ENCODE measurements at regions not wholly inside any gene's neighbourhood (a gene's known extent, or its start where the extent isn't known, plus 50 kb on each side); places are given as distances from the start of the nearest gene placed in this dataset.

DNA sequence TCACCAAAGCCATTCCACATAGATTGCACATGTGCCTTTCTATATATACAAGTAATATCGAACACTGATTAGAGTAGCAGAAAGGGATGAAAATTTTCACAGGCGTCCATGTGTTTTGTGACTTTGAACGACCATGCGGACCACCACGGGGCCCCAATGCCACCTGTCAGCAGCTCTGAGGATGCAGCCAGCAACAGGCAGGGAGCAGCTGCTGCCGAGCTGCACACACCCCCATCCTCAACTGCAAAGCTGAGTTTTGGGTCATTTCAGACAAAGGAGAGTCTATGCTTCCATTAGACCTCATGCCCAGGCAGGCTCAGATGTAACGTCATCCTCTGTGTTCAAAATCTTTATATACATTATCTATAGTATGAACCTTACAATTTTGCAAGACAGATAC, 503.8 kb downstream of the IRX1 start:
- peaks cover 6% of the 10 kb centered on the region for H3K9me3 Mint-ChIP-seq
- no peak overlapping the region for H3K4me3 Mint-ChIP-seq
- ATAC-seq (no peak), DNase-seq (no peak)
- H3K27me3 Mint-ChIP-seq, result no peaks in the 10 kb centered on the region
- H3K4me1 Mint-ChIP-seq, result no peaks in the 10 kb centered on the region
- no peak overlapping the region for H3K27ac Mint-ChIP-seq
- no peaks in the 10 kb centered on the region for H3K36me3 Mint-ChIP-seq (ENCODE audit: low read depth)

DNA sequence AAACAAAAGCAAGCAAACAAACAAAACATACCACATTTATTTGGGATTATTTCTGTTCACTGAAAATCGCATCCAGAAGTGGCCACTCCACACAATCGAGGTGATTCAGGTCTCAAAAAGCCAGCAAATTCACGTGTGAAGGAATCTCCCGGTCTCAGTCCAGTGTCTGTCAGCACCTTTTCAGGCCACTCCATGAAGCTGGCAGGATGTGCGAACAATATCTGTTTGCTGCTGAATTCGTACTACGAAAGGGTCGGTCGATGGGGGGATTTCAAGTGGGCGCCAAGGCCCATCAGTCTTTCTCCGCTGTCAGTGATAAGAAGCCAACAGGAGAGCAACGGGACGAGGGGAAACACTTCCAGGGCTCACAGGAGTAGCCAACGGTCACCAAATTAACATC, 505.1 kb downstream of the IRX1 start:
- Mint-ChIP-seq H3K4me3 (no peak overlapping the region), H3K27me3 (no peaks in the 10 kb centered on the region), H3K4me1 (no peaks in the 10 kb centered on the region), H3K36me3 (ENCODE audit: low read depth) (no peaks in the 10 kb centered on the region), H3K27ac (no peak overlapping the region), H3K9me3 (peaks cover 4% of the 10 kb centered on the region)
- ATAC-seq (no peak), DNase-seq (no peak)

DNA sequence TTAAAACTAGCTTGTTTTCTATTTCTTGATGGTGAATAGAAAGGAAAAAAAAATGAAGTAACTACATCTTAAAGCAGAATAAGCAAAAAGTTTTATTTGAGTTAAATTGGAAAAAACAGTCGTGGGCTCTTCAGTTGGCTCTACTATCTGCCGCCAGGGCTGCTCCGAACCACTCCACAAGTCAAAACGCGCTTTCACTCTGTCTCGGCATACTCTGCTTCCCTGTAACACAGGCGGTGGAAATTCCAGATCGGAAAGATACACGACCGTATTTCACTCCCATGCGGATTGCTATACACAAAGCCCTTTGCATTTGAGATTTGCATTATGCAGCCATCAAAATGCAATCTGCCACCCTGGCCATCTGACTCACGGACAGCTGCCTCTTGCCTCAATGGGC, 505.6 kb downstream of the IRX1 start:
- Mint-ChIP-seq H3K27me3 (no peaks in the 10 kb centered on the region), H3K9me3 (no peaks in the 10 kb centered on the region), H3K4me3 (no peak overlapping the region), H3K27ac (no peak overlapping the region), H3K36me3 (ENCODE audit: low read depth) (no peaks in the 10 kb centered on the region), H3K4me1 (no peaks in the 10 kb centered on the region)
- ATAC-seq, result no peak
- no peak for DNase-seq

DNA sequence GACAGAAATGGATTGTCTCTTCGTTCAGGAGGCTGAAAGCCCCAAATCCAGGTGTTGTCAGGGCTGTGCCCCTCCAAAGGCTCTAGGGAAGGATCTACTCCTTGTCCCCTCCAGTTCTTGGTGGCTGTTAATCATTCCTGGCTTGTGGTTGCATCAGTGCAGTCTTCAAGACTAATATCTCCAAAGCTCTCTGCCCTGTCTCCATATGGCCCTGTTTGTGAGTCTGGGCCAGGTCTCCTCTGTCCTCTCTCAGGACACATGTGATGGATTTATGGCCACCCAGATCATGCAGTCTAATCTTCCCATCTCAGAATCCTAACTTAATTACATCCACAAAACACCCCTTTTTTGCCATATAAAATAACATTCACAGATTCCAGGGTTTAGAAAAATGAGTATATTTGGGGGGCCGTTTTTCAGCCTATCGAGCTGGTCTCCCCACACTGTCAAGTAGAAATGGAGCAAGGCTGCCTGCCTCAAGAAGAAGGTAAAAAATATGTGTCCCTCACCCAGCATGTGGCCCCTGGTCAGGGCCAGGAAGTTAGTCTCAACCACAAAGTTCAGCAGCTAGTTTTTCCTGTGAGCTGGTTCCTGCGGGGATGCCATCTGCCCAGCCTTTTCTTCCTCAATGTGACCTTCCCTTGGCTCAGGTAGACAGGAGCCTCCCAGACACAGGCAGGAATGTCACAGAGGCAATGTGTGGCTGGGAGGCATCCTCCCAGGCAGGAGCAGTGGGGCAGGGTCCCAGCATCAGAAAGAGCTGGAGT, 509.4 kb downstream of the IRX1 start:
- Mint-ChIP-seq H3K27ac (no peak overlapping the region), H3K36me3 (ENCODE audit: low read depth) (no peaks in the 10 kb centered on the region), H3K4me3 (no peak overlapping the region), H3K9me3 (no peaks in the 10 kb centered on the region), H3K27me3 (no peaks in the 10 kb centered on the region), H3K4me1 (no peaks in the 10 kb centered on the region)
- DNase-seq (no peak), ATAC-seq (no peak)

DNA sequence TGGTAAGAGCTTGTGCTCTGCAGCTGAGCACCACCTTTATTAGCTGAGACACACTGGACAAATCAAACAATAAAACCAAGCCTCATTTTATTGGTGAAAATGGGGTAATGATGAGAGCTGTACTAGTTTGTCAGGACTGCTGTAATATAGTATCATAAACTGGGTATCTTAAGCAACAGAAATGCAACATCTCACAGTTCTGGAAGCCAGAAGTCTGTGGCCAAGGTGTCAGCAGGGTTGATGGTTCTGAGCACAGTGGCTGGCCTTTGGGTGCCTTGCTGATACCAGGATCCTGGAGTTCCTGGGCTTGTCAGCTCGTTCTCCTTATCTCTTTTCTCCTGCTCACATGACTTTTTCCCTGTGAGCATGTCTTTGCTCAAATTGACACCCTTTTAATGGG, 513.1 kb downstream of the IRX1 start:
- Mint-ChIP-seq H3K4me3 (no peak overlapping the region), H3K27ac (no peak overlapping the region), H3K27me3 (no peaks in the 10 kb centered on the region), H3K36me3 (ENCODE audit: low read depth) (no peaks in the 10 kb centered on the region), H3K4me1 (no peaks in the 10 kb centered on the region), H3K9me3 (no peaks in the 10 kb centered on the region)
- DNase-seq, result no peak
- ATAC-seq, result no peak

DNA sequence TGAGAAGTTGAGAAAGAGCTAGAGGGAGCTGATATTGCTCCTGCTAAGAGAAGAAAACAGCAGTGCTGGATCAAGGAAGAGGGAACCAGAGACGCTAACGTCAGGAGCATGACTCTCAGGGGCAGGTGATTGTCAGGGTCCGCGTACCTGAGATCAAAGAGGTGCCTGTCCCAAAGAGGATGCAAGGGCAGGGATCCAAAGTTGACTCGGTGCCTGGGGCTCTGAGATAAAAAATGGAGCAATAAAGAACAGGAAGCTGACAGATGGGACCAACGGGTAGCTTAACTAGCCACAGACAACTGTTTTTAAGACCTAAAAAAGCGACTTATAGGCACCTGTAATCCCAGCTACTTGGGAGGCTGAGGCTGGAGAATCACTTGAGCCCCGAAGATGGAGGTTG, 517.8 kb downstream of the IRX1 start:
- H3K36me3 Mint-ChIP-seq (ENCODE audit: low read depth), result no peaks in the 10 kb centered on the region
- H3K4me1 Mint-ChIP-seq, result no peaks in the 10 kb centered on the region
- no peaks in the 10 kb centered on the region for H3K9me3 Mint-ChIP-seq
- DNase-seq (no peak), ATAC-seq (no peak)
- H3K27me3 Mint-ChIP-seq, result no peaks in the 10 kb centered on the region
- no peak overlapping the region for H3K4me3 Mint-ChIP-seq
- H3K27ac Mint-ChIP-seq, result no peak overlapping the region

DNA sequence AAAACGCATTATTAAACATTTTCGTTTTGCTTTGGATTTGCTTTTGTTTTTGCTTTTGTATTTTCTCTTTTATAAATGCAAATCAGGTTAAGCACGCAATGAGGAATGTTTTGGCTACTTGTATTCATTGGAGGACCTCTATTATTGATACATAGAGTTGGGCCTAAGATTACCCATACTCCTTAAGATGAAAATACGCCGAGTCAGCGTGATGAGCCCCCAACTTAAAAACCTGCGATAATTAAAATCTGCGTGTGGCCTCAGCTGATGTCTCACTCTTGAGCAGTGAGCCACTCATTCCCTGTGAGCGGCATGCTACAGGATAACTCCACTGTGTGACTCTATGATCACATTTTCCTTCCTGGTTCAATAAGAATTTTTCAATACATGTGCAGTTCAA, 518.3 kb downstream of the IRX1 start:
- H3K27ac Mint-ChIP-seq, result no peak overlapping the region
- no peaks in the 10 kb centered on the region for H3K9me3 Mint-ChIP-seq
- ATAC-seq, result no peak
- H3K36me3 Mint-ChIP-seq (ENCODE audit: low read depth), result no peaks in the 10 kb centered on the region
- no peak for DNase-seq
- H3K4me1 Mint-ChIP-seq, result no peaks in the 10 kb centered on the region
- H3K27me3 Mint-ChIP-seq, result no peaks in the 10 kb centered on the region
- H3K4me3 Mint-ChIP-seq, result no peak overlapping the region

DNA sequence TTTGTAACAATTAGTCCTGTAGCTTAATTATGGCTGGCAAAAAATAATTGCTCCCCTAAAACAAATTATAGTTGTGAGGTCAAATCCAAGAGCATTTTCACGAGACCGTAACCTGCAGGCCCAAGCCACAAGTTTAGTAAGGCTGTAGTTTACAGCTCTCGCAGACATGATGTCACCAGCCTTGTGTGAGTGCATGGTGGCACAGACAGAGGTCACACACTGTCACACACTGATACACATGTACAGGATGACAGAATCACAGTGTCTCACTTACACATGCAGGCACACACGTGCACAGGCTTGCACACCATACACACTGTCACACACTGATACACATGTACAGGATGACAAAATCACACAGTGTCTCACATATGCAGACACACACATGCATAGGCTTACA, 518.8 kb downstream of the IRX1 start:
- H3K27ac Mint-ChIP-seq, result no peak overlapping the region
- H3K36me3 Mint-ChIP-seq (ENCODE audit: low read depth), result no peaks in the 10 kb centered on the region
- ATAC-seq (no peak), DNase-seq (no peak)
- no peaks in the 10 kb centered on the region for H3K27me3 Mint-ChIP-seq
- H3K9me3 Mint-ChIP-seq, result no peaks in the 10 kb centered on the region
- no peak overlapping the region for H3K4me3 Mint-ChIP-seq
- H3K4me1 Mint-ChIP-seq, result no peaks in the 10 kb centered on the region

DNA sequence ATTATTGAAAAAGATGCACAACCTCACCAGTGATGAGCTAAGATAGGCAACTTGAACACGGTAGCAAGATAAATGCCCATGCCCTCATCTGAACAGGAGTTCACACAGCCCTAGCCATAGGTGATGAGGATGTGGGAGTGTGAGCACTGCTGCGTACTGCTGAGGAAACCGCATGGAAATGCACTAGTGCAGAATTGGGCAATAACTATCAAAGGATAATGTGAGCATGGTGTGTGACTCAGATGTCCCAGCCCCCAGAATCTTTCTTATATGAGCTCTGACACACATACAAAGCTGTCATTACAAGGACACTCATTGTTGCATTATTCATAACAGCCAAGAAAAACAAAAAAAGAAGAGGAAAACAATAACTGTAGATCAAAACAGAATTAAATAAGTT, 521.2 kb downstream of the IRX1 start:
- DNase-seq, result no peak
- H3K4me3 Mint-ChIP-seq, result no peak overlapping the region

DNA sequence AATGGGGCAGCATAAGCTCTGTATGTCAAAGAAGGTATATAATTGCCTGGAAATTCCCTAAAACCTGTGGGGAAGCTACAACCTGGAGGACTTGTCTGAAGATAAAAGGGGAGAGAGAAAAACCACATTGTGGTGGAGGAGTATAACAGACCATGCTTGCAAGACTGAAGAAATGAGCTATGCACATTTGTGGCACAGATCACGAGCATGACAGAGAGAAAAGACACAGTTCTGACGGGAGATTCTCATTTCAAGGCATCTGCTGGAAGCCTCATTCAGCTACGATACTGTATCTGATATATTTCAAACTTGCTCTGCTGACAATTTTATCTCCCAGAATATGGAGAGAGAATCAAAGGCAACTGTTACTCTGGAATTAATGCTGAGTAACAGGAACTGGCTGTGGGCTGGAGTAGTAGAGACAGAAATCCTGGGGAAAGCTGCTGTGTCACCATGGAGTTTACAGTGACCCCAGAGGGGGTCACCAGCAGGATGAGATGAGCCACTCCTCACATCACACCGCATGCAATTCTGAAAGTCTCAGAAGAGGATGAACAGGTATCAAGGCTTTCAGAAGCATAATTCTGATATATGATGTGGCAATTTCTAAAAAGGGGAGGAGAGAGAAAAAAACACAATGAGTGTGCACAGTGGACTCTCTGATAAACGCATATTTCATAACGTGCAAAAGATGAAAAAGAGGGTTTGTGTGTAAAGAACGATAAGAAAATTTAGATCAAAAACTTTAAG, 528.8 kb downstream of the IRX1 start:
- Mint-ChIP-seq H3K27ac (no peak overlapping the region), H3K27me3 (no peaks in the 10 kb centered on the region), H3K4me1 (no peaks in the 10 kb centered on the region)

More for the DNA sequence above, 521.2 kb downstream of the IRX1 start:
- peaks cover 7% of the 10 kb centered on the region for H3K9me3 Mint-ChIP-seq
- H3K36me3 Mint-ChIP-seq (ENCODE audit: low read depth), result no peaks in the 10 kb centered on the region
- H3K27ac Mint-ChIP-seq, result no peak overlapping the region
- H3K27me3 Mint-ChIP-seq, result no peaks in the 10 kb centered on the region
- no peaks in the 10 kb centered on the region for H3K4me1 Mint-ChIP-seq
- no peak for ATAC-seq

DNA sequence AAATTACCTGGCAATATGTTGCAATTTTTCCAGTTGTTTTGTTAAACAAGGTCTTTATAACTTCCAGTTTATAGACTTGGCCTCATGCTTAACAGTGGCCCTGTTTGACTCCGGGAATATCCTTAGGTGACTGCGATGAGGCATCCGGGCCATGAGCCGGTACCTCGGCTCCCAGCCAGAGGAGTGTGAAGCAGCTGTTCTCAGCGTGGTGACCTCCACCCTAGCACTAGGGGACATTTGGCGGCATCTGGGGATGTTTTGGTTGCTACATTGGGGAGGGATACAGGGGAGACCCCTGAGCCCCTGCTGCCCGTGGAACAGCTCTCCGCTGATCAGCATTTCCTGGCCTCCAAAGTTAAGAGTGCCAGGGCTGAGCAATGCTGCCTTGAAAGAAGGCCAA, 533.4 kb downstream of the IRX1 start:
- no peak overlapping the region for H3K27ac Mint-ChIP-seq
- DNase-seq, result no peak
- H3K27me3 Mint-ChIP-seq, result no peaks in the 10 kb centered on the region
- H3K4me1 Mint-ChIP-seq, result no peaks in the 10 kb centered on the region
- no peak overlapping the region for H3K4me3 Mint-ChIP-seq
- no peaks in the 10 kb centered on the region for H3K36me3 Mint-ChIP-seq (ENCODE audit: low read depth)
- H3K9me3 Mint-ChIP-seq, result peaks cover 5% of the 10 kb centered on the region
- ATAC-seq, result no peak

More for the DNA sequence above, 528.8 kb downstream of the IRX1 start:
- H3K36me3 Mint-ChIP-seq (ENCODE audit: low read depth), result no peaks in the 10 kb centered on the region
- DNase-seq (no peak), ATAC-seq (no peak)
- no peak overlapping the region for H3K4me3 Mint-ChIP-seq
- H3K9me3 Mint-ChIP-seq, result peaks cover 12% of the 10 kb centered on the region

DNA sequence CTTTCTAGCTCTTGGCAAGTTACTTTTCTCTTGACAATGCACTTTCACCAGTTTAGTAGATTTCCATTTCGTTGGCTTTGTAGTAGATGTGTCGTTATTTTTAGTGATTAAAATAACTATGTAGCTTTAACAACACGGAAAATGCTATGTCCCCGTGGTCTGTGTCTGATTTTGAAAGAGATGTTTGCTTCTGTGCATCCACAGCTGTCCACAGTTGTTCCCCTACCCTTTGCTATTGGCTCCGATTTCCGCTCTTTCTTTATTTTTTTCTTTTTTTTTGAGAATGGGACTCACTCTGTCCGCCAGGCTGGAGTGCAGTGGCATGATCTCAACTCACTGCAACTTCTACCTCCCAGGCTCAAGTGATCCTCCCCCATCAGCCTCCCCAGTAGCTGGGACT, 533.9 kb downstream of the IRX1 start:
- Mint-ChIP-seq H3K4me1 (no peaks in the 10 kb centered on the region), H3K4me3 (no peak overlapping the region), H3K27me3 (no peaks in the 10 kb centered on the region), H3K27ac (no peak overlapping the region), H3K36me3 (ENCODE audit: low read depth) (no peaks in the 10 kb centered on the region), H3K9me3 (peaks cover 5% of the 10 kb centered on the region)
- DNase-seq (no peak), ATAC-seq (no peak)

DNA sequence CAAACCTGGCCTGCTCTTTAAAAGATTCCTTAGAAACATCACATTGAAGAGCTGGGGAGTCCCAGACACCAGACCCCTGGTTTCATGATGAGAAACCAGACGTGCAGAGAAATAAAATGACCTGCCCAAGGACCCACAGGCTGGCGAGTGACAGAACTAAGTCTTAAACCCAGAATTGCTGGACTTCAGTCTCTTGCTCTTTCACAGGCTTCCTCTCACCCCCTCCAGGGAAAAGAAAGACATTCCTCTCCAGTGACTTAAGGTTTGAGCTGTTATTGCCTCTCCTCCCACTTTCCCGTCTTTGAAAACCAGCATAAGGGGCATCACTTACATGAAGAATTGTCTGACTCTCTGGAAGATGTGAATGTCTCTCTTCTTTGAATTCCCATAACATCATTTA, 535.2 kb downstream of the IRX1 start:
- H3K27me3 Mint-ChIP-seq, result no peaks in the 10 kb centered on the region
- no peak overlapping the region for H3K4me3 Mint-ChIP-seq
- H3K4me1 Mint-ChIP-seq, result no peaks in the 10 kb centered on the region
- DNase-seq, result no peak
- ATAC-seq, result no peak
- H3K27ac Mint-ChIP-seq, result no peak overlapping the region
- no peaks in the 10 kb centered on the region for H3K9me3 Mint-ChIP-seq
- no peaks in the 10 kb centered on the region for H3K36me3 Mint-ChIP-seq (ENCODE audit: low read depth)

DNA sequence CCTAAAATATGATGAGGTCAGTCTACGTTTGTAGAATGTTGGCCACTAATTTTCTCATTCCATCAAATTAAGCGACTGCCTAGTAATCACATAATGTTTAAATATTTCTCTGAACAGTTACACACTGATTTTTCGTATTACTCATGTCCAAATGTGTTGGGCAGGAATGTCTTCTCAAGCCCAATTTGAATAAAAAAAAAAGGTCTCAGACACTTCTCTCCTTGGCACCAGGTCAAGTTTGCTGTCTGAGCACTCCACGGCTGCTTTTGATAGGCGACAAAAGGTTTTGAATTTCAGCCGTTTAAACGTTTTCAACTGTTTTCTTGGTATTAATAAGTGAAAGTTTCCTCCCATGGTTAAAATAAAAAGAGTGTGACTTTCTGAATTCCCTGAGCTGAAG, 542.1 kb downstream of the IRX1 start:
- no peaks in the 10 kb centered on the region for H3K4me1 Mint-ChIP-seq
- ATAC-seq (no peak), DNase-seq (no peak)
- H3K36me3 Mint-ChIP-seq (ENCODE audit: low read depth), result no peaks in the 10 kb centered on the region
- H3K9me3 Mint-ChIP-seq, result no peaks in the 10 kb centered on the region
- H3K27ac Mint-ChIP-seq, result no peak overlapping the region
- H3K4me3 Mint-ChIP-seq, result no peak overlapping the region
- no peaks in the 10 kb centered on the region for H3K27me3 Mint-ChIP-seq

DNA sequence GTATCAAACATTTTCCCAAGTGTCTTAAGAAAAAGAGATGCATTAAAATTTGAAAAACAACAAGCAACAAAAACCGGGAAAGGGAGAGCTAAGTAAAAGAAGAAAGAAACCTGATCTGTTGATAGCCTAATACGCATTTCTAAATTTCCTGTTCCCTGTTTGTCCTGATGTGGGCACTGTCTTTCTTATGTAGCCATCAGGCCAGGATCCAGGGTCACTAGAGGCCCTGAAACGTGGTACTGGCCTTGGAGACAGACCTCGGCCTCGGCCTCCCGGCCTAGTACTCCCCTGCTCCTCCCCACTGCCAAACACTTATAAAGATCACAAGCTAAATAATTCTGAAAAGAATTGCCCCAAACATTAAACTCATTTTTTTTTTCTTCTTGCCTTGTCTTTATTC, 547.2 kb downstream of the IRX1 start:
- Mint-ChIP-seq H3K9me3 (no peaks in the 10 kb centered on the region), H3K4me3 (no peak overlapping the region), H3K27ac (no peak overlapping the region), H3K4me1 (no peaks in the 10 kb centered on the region), H3K36me3 (ENCODE audit: low read depth) (no peaks in the 10 kb centered on the region), H3K27me3 (no peaks in the 10 kb centered on the region)
- DNase-seq, result no peak
- ATAC-seq, result no peak

All from activated naive CD8-positive, alpha-beta T cell treated with anti-CD3 and anti-CD28 coated beads, Interleukin-2, amount 50 U/mL, for 24 hours (primary cell).